OCI-LY3 (cell line): ENCODE measurements at regions not wholly inside any gene's neighbourhood (a gene's known extent, or its start where the extent isn't known, plus 50 kb on each side); places are given as distances from the start of the nearest gene placed in this dataset.

Source experiments
- CTCF ChIP-seq: fragments of 200-600, 300-600 bp; sonication (generic); IDR thresholded peaks from 2 replicates; pipeline ENCODE4 v1.5.1; 2014; ENCODE audit warnings: antibody characterized with exemption, low read length, low read depth
- EZH2phosphoT487 ChIP-seq: fragments of 200-600 bp; shearing (Covaris generic); IDR thresholded peaks from 2 replicates; pipeline ENCODE4 v1.6.1; 2018; ENCODE audit warnings: antibody characterized with exemption, mixed run types, low read depth

DNA sequence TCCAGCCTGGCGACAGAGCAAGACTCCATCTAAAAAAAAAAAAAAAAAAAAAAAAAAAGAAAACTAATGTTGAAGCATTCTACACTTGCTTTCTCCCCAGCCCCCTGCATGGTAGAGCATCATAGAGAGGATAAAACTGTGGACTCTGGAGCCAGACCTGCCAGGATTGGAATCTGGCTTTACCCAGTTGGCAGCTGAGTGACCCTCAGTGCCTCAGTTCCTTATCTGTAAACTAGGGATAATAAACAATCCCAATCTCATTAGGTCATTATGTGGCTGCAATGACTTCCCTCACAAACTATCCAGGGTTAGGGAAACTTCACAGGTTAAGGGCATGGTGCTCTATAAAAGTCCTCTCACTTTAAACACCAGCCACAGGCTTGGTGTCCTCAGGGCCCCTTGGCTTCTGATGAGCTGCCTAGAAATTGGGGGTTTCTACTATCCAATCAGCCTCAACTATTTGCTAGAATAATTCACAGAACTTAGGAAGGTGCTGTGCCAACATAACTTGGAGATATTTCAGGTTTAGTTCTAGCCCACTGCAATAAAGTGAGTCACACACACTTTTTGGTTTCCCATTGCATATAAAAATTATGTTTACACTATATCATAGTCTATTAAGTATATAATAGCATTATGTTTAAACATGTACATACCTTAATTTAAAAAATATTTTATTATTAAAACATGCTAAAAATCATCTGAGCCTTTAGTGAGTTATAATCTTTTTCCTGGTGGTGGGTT is 180.5 kb upstream of the B3GALT2 start:
- no peak for TF ChIP-seq CTCF
- TF ChIP-seq EZH2phosphoT487, result no peak
